Gastrocnemius medialis (tissue), 4 donors: ENCODE measurements at regions not wholly inside any gene's neighbourhood (a gene's known extent, or its start where the extent isn't known, plus 50 kb on each side); places are given as distances from the start of the nearest gene placed in this dataset.

Experiments
- CTCF ChIP-seq, 5 experiments: fragments of 450-650 bp in 3 of 5; fragments of 200-600 bp in 2 of 5; sonication (generic) in 2 of 5; IDR thresholded peaks in 4 of 5; conservative IDR thresholded peaks in 1 of 5; 1 replicate in 4 of 5; 2 replicates in 1 of 5; pipeline ENCODE4 v1.5.1; 2016 to 2019; ENCODE audit warnings: antibody characterized with exemption in 5 of 5, mild to moderate bottlenecking in 3 of 5, moderate library complexity in 3 of 5
- POLR2A ChIP-seq, 2 donors: fragments of 450-650 bp; IDR thresholded peaks; one replicate each; pipeline ENCODE4 v1.6.1; 2017; ENCODE audit warnings: antibody characterized with exemption in 2 of 2, mild to moderate bottlenecking in 2 of 2, moderate library complexity in 2 of 2

GRCh38 chr15:85298941-85299340, 81.5 kb upstream of the AKAP13 start:
- TF ChIP-seq CTCF (IDR thresholded peaks at IDR 0.05 in 4 of 5, conservative IDR thresholded peaks at IDR 0.05 in 1 of 5): no peak
- TF ChIP-seq POLR2A (IDR thresholded peaks at IDR 0.05): no peak
